ENCODE measurements at regions not wholly inside any gene's neighbourhood (a gene's known extent, or its start where the extent isn't known, plus 50 kb on each side); places are given as distances from the start of the nearest gene placed in this dataset.

- DNase-seq: no peak
Measured at GRCh38 chr10:43863859-43864591, 215.3 kb upstream of the ZNF32 start.

- DNase-seq: no peak
Measured at GRCh38 chr10:43863270-43863669, 214.6 kb upstream of the ZNF32 start.

- no peak for DNase-seq
Measured at GRCh38 chr10:43862756-43863155, 214.1 kb upstream of the ZNF32 start.

- DNase-seq: peak in 2 of 4 experiments; percentile 7 to 22
Measured at GRCh38 chr10:43861966-43862751, 213.5 kb upstream of the ZNF32 start.

- DNase-seq: no peak
Measured at GRCh38 chr10:43859016-43859525, 210.4 kb upstream of the ZNF32 start.

- DNase-seq: no peak
Measured at GRCh38 chr10:43857931-43858315, 209.2 kb upstream of the ZNF32 start.

DNA sequence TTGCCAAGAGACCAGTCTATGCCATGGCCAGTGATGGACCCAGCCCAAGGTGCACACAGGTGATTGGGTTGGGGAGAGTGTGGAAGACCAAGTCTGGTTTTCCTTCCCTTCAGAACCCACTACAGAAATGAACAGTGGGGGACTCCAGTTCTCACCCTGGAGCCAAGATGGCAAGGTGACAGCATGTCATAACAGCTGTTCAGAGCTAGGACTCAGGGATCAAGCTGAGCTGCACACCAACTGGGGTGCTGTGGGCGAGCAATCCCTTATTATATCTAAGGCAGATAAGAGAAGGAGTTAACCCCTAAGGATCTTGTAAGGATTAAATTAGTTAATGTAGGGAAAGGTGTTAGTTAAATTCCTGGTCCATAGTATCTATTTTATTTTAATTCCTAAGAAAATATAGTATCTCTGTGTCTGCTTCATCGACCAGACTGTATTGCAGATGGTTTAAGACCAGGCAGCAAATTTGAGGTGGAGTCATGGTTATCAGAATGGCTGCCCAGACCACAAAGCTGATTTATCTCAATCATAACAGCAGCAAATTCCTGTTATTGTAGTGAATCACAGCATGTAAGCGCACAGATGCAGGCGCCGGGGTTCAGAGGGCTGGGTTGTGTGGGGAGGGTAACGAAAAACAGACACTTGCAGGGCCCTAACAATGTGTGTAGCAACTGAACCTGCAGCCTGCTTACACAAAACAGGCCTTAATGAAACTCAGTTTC, 208.7 kb upstream of the ZNF32 start:
- DNase-seq: no peak

DNA sequence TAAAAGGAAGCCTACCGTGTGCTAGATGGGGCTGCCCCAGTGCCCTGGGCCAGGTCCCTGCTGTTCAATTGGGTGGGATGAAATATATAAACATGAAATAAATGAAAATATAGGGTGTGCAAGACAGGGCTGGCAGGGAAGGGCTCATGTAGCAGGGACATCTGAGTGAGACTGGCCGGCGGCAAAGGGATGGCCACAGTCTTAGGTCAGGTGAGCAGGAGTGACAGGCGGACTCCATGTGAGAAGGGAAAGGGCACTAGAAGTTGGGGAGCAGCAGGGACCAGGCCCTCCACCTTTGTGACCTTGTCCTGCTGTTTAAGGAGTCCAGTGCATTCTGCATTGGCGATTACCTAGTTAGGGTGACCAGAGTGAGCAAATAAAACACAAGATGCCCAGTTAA, 207.6 kb upstream of the ZNF32 start:
- no peak for DNase-seq

DNA sequence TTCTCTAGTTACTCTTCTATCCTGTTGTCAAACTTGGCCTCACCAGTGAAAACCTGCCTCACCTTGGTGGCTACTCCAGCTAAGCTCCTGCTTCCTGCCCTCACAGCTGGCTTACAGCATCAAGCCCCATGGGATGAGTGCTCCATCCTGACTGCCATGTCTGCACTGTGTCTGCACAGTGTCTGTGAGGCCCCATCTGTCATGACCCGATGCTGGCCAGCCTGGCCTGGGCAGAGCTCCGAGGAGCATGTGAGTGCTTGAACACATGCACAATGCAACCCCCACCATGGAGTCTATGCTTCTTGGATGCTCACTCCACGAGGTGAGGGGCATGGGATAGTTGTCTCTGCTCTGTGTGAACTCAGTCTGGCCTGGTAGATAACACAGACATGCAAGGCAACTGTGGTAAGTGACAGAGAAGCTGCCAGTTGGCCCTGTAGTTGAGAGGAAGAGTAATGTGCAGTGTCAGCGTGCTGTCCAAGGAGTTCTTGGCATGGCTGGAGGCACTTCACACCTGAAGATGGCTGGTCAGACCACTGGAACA, 207.1 kb upstream of the ZNF32 start:
- DNase-seq: no peak

DNA sequence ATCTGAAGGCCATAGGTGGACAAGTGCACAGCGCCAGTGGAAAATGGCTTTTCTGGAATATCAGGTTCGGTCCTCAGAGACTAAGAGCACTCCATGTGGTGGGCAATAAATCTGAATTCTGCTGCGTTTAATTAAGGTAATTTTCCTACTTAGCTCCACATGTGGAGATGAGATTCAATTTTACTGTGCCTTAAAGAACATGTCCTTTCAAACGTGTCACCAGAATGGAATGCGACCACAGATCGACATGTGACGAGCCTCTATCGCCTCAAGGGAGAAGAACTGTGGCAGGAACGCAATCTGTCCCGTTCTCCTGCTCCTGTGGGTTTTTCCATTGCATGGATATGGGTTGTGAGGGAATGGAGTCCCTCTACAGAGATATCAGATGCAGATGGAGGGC, 205.3 kb upstream of the ZNF32 start:
- DNase-seq: no peak

DNA sequence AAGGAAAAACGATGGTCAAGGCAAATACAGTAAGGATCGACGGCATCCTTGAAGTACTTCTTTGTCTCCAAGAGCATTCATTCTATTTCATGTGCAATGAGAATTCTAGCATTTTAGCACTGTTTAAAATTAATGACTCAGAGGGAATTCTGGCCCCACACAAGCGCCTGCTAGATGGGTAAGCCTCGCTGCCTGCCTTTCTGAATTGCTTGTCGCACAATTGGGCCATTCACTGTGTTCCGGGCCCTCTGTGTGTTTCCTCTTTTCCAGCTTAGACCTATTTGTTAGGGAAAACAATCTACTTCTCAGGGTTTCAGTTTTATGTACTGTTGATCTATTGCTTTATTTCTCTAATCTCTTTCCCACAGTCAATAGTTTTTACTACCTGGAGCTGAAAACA, 204.7 kb upstream of the ZNF32 start:
- DNase-seq: no peak

DNA sequence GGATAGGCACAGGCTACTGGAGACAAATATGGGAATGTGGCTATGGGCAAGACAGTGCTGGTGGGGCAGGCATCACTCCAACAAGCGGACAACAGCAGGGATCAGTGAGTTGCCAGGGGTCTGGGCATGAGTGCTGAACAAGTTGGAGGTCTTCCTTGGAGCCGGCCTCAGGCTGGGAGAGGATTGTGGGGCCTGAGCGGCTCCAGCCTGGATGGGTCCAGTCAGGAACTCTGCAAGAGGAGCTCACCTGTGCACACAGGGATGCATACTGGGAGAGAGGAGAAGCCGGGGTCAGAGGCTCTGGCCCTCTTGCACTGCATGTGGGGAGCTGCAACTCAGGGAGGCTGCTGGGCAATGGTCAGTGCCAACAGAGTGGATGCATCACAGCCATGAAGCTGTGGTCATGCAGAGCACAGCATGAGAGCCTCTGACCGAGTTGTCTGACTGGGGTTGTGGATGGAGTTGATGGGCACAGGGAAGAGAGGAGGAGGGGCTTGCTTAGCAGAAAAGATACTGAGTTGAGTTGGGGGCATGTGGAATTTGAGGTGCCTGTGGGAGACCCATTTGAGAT, 204.0 kb upstream of the ZNF32 start:
- DNase-seq: no peak

- peak; percentile 3 to 68 (median 33) for DNase-seq
Measured at GRCh38 chr10:43852149-43852548, 203.5 kb upstream of the ZNF32 start.

GRCh38 chr10:43851030-43851429, 202.3 kb upstream of the ZNF32 start:
- DNase-seq: no peak

DNA sequence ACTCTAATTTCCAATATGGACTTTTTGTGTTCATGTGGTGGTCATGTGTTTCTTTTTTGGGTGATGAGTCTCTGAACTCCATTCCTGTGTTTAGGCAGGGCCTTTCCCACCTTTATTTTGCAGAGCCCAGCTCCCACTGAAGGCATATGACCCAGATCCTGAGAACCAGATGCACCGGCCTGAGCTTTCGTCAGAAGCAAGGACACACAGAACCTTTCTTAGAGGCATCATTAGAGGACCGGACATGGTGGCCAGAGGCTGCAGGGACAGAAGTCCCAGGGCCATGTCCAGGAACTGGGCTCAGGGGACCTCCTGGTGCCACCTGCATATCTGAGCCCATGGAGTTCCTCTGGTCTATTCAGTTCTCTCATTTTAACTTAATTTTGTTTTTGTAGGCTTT, 200.9 kb upstream of the ZNF32 start:
- no peak for DNase-seq

- DNase-seq: no peak
Measured at GRCh38 chr10:43846968-43847367, 198.3 kb upstream of the ZNF32 start.

DNA sequence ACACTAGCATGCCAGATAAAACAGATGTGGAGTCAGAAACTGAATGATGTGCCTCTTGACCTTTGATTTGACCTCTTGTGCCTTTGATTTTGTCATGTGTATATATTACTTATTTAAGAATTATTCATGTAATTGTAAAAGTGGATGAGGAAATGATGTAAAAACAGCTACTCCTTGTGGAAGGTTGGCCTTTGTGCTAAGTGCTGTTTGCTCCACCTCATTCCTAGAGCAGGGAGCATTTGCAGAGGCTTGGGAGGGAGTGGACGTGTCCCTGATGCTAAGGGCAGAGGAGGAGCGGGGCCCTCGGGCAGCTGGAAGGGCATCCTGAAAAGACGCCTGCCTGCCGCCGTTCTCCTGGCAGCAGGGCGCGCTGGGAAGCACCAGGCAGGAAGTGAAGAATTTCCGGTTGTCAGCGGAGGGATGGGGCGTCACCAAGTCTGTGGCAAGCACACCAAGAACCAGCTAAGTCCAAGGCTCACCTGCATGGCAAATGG, 197.6 kb upstream of the ZNF32 start:
- DNase-seq: peak in 3 of 4 experiments; percentile 10 to 37 (median 29)

- no peak for DNase-seq
Measured at GRCh38 chr10:43845121-43845520, 196.4 kb upstream of the ZNF32 start.

DNA sequence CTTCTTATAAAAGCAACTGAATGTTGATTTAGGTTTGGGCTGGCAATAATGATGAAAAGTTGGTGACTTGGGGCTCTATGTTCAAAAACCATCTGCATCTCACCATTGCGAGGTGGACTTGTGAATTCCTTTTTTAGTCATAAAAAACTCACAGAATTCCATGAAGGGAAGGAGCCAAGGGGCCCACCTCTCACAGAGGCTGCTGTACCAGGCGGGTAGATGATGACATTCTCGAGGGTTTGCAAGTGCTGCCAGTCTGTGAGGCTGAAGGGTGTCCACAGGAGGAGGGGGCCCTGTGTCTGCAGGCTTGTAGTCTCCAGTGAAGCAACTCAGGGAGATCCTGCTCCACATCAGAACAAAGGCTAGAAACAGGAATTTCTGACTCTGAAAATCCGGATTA, 195.5 kb upstream of the ZNF32 start:
- no peak for DNase-seq

- DNase-seq: no peak
Measured at GRCh38 chr10:43843321-43844101, 194.8 kb upstream of the ZNF32 start.

DNA sequence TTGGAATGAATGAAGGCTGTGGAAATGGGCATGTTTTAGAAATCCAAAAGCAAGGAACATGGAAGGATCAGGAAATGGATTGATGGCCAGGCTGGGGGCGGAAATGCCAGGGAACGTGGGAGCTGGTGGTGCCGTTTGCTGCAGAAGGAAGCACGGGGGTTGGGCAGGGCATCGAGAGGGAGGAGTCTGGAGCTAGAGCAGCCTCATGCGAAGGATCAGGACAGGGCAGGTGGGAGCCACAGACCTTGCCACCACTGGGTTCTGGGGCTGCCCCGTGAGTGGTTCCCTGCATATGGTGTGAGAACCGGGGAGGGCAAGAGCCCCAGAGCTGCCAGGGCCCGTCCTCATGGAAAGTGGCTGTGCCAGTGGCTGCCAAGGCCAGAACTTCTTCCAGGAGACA, 193.8 kb upstream of the ZNF32 start:
- DNase-seq: no peak

DNA sequence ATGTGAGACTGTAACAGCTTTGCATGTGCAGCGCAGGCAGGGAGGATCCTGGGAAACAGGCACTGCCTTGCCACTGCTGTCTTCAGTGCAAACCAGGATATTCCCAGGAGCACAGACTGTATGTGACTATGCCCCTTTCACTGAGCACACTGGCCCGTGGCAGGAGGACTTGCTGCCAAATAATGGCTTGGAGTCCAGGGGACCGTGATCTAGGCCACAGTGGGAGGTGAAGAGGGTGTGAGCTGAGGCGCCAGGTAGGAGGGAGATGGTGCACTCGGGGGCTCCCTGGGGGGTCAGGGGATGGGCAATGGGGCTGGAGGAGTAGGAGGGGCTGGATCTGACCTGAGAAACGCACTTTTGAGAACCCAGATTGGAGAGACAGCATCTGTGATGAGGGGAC, 193.4 kb upstream of the ZNF32 start:
- no peak for DNase-seq

Measured in suppressor macrophage (primary cell).